Activated CD4-positive, alpha-beta T cell treated with anti-CD3 and anti-CD28 coated beads, Interleukin-2, amount 10 ng/mL, durations not matched to agents 24 days and 14 days (primary cell): ENCODE measurements at regions not wholly inside any gene's neighbourhood (a gene's known extent, or its start where the extent isn't known, plus 50 kb on each side); places are given as distances from the start of the nearest gene placed in this dataset.

ENCODE experiments used
- DNase-seq: peaks from one replicate; pipeline ENCODE4 v3.0.0; 2022
- H3K27ac Mint-ChIP-seq: one replicate; pipeline ENCODE4 v1.8.0; 2022; ENCODE audit warnings: mild to moderate bottlenecking, mixed read lengths
- H3K27me3 Mint-ChIP-seq: one replicate; pipeline ENCODE4 v1.8.0; 2022; ENCODE audit warnings: mixed read lengths
- H3K36me3 Mint-ChIP-seq: one replicate; pipeline ENCODE4 v1.8.0; 2022; ENCODE audit warnings: low read depth, mild to moderate bottlenecking, mixed read lengths
- H3K4me1 Mint-ChIP-seq: one replicate; pipeline ENCODE4 v1.8.0; 2021; ENCODE audit warnings: mixed read lengths
- H3K4me3 Mint-ChIP-seq: one replicate; pipeline ENCODE4 v1.8.0; 2022; ENCODE audit warnings: mild to moderate bottlenecking, moderate library complexity, mixed read lengths
- H3K9me3 Mint-ChIP-seq: one replicate; pipeline ENCODE4 v1.8.0; 2021; ENCODE audit warnings: mixed read lengths
- intact Hi-C: fragments of 100-400 bp; cut with micrococcal nuclease; formaldehyde crosslinking; loops from one replicate; pipeline ENCODE4 v1.15.1; 2023

GRCh38 chr1:14476170-14476955 lies 122.1 kb upstream of the KAZN start:
- intact Hi-C loops: no loop called here
- Mint-ChIP-seq H3K27me3 (no peaks in the 10 kb centered on the region), H3K36me3 (no peaks in the 10 kb centered on the region), H3K27ac (no peak overlapping the region), H3K4me3 (no peak overlapping the region), H3K9me3 (no peaks in the 10 kb centered on the region), H3K4me1 (no peaks in the 10 kb centered on the region)
- no peak for DNase-seq

DNA sequence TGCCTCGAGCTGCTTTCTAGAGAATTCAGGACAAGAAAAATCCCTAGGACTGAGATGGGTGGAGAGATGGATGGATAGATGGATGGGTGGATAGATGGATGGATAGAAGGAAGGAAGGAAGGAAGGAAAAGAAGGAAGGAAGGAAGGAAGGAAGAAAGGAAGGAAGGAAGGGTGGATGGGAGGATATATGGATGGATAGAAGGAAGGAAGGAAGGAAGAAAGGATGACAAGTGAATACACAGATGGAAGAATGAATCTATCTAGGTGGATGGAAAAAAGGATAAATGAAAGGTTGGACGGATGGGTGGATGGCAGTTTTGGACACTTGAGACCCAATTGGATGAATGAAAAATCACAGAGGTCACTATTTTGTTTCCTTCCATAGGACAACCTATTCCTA lies 120.4 kb upstream of the KAZN start:
- Mint-ChIP-seq H3K4me3 (no peak overlapping the region), H3K9me3 (no peaks in the 10 kb centered on the region), H3K36me3 (no peaks in the 10 kb centered on the region), H3K27me3 (no peaks in the 10 kb centered on the region), H3K27ac (no peak overlapping the region), H3K4me1 (no peaks in the 10 kb centered on the region)
- no peak for DNase-seq
- intact Hi-C loops: no loop called here

DNA sequence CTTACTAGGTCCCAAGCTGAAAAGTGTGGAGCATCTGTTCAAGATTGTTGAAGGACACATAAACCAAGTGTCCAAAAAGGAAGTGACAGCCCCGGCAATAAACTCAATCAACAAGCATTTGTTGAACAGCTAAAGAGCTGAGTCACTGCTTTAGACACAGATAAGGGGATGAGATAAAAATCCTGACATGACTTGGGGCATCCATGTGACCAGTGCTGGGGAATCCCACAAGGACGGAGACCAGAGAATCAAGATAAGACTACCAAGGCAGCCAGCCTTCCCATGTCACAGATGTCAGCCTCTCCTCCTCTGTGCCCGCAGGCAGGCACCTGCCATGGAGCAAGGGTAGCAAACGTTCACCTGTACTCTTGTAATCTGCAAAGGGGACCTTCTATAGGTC lies 118.6 kb upstream of the KAZN start:
- Mint-ChIP-seq H3K4me1 (no peaks in the 10 kb centered on the region), H3K27me3 (no peaks in the 10 kb centered on the region), H3K27ac (no peak overlapping the region), H3K36me3 (no peaks in the 10 kb centered on the region), H3K9me3 (no peaks in the 10 kb centered on the region), H3K4me3 (no peak overlapping the region)
- no peak for DNase-seq
- intact Hi-C loops: no loop called here

DNA sequence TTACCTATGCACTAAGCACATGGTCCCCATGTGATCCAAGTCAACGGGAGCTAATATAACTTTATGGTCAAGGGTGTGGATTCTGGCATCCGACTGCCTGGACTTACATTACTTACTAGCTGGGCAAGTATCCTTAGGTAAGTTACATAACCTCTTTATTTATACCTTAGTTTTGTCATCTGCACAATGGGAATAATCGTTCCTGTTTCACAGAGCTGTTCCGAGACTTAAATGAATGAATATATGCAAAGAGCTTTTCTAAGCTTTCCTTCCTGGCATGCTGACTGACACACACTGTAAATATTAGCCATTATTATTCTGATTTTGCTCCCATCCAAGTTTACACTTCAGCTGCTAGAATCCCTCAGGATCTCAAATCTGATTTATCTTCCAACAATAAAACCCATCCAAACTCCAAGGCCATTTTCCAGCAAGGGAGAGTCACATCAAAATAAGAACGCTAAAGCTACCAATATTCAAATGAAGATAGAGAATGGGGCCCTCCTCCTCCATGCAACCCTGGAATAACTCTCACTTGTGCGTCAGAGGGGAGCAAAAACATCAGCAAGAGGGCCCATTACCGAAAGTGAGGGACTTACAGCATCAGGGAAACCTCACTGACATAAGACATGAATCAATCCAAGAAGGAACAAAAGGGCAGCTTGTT lies 115.6 kb upstream of the KAZN start:
- Mint-ChIP-seq H3K27me3 (no peaks in the 10 kb centered on the region), H3K36me3 (no peaks in the 10 kb centered on the region), H3K27ac (no peak overlapping the region), H3K4me3 (no peak overlapping the region), H3K4me1 (no peaks in the 10 kb centered on the region), H3K9me3 (no peaks in the 10 kb centered on the region)
- no peak for DNase-seq
- intact Hi-C loops: no loop called here

- Mint-ChIP-seq H3K4me1 (no peaks in the 10 kb centered on the region), H3K36me3 (no peaks in the 10 kb centered on the region), H3K27ac (no peak overlapping the region), H3K27me3 (no peaks in the 10 kb centered on the region), H3K4me3 (no peak overlapping the region), H3K9me3 (no peaks in the 10 kb centered on the region)
- DNase-seq: no peak
- intact Hi-C loops: no loop called here
These were observed 113.2 kb upstream of the KAZN start for GRCh38 chr1:14485285-14485684.

DNA sequence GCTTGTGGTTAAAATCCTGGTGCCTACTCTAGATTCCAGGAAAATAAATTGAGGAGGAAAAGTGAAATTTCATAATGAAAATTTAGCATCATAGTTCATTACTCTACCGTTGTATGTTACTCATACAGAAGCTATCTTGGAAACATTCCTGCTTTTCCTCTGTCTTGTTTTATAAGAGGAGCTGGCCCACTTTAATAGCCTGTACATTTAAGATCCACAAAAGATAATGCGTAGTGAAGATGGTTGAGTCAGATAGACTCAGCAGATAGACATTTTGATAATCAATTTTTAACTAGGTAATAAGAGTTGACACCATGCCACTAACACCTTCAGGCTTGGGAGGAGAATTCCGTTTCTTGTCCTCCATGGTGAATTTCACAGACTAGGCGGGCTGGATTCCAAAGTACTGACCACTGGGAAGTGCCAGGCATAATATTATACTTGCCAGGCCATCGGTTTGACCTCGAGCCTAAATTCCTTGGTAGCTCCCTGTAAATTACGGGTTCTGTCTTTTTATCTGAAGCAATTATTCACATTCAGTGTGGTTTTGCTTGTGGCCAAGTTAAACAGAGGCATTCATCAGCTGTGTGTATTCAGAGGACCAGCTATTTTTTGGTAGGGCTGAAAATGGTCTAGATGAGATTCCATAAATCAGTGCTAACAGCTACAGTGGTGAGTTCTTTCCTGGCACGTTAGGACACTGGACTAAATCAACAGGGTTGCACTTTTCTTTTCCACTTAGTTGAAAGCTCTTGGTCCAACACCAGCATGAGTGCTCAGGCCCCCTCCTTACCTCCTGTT lies 111.9 kb upstream of the KAZN start:
- H3K9me3 Mint-ChIP-seq: no peaks in the 10 kb centered on the region
- no peak overlapping the region for H3K4me3 Mint-ChIP-seq
- H3K27ac Mint-ChIP-seq: no peak overlapping the region
- DNase-seq: no peak
- H3K36me3 Mint-ChIP-seq: no peaks in the 10 kb centered on the region
- no peaks in the 10 kb centered on the region for H3K4me1 Mint-ChIP-seq
- intact Hi-C loops: no loop called here
- H3K27me3 Mint-ChIP-seq: no peaks in the 10 kb centered on the region

GRCh38 chr1:14487671-14488070 lies 110.8 kb upstream of the KAZN start:
- Mint-ChIP-seq H3K9me3 (no peaks in the 10 kb centered on the region), H3K4me1 (no peaks in the 10 kb centered on the region), H3K27me3 (no peaks in the 10 kb centered on the region), H3K27ac (no peak overlapping the region), H3K4me3 (no peak overlapping the region), H3K36me3 (no peaks in the 10 kb centered on the region)
- intact Hi-C loops: no loop called here
- DNase-seq: no peak

DNA sequence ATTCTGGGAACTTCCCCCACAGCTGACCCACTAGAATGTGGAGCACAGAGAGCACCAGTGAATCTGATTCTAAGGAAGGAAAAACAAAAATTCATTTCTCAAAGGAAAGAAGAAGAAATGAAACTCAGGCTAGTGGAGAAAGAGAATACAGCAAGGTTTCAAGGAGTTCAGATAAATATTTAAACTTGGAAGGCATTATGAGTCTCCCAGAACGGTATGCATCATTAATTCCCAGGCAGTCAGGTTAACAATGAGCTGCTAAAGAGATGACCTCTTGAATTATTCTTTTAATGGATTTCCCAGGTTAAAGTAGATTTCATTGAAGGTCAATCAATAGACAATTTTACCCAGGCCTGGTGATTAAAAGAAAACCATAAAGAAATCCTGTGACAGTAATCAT lies 103.6 kb upstream of the KAZN start:
- Mint-ChIP-seq H3K27ac (no peak overlapping the region), H3K4me3 (no peak overlapping the region), H3K4me1 (no peaks in the 10 kb centered on the region), H3K36me3 (no peaks in the 10 kb centered on the region), H3K27me3 (no peaks in the 10 kb centered on the region), H3K9me3 (no peaks in the 10 kb centered on the region)
- DNase-seq: no peak
- intact Hi-C loops: no loop called here

GRCh38 chr1:14495381-14495780 lies 103.1 kb upstream of the KAZN start:
- no peak overlapping the region for H3K27ac Mint-ChIP-seq
- H3K36me3 Mint-ChIP-seq: no peaks in the 10 kb centered on the region
- peaks cover 1% of the 10 kb centered on the region for H3K27me3 Mint-ChIP-seq
- intact Hi-C loops: no loop called here
- no peak overlapping the region for H3K4me3 Mint-ChIP-seq
- no peak for DNase-seq
- no peaks in the 10 kb centered on the region for H3K4me1 Mint-ChIP-seq
- H3K9me3 Mint-ChIP-seq: no peaks in the 10 kb centered on the region

- Mint-ChIP-seq H3K9me3 (no peaks in the 10 kb centered on the region), H3K27me3 (peaks cover 2% of the 10 kb centered on the region)
- intact Hi-C loops: no loop called here
These were observed 102.5 kb upstream of the KAZN start for GRCh38 chr1:14495996-14496395.

GRCh38 chr1:14498839-14499238 lies 99.6 kb upstream of the KAZN start:
- H3K4me1 Mint-ChIP-seq: no peaks in the 10 kb centered on the region
- no peak overlapping the region for H3K4me3 Mint-ChIP-seq
- H3K36me3 Mint-ChIP-seq: no peaks in the 10 kb centered on the region
- no peaks in the 10 kb centered on the region for H3K9me3 Mint-ChIP-seq
- H3K27me3 Mint-ChIP-seq: peaks cover 3% of the 10 kb centered on the region
- no peak overlapping the region for H3K27ac Mint-ChIP-seq
- no peak for DNase-seq
- intact Hi-C loops: no loop called here

More at GRCh38 chr1:14495996-14496395, 102.5 kb upstream of the KAZN start:
- Mint-ChIP-seq H3K36me3 (no peaks in the 10 kb centered on the region), H3K4me3 (no peak overlapping the region), H3K4me1 (no peaks in the 10 kb centered on the region), H3K27ac (no peak overlapping the region)
- DNase-seq: no peak

DNA sequence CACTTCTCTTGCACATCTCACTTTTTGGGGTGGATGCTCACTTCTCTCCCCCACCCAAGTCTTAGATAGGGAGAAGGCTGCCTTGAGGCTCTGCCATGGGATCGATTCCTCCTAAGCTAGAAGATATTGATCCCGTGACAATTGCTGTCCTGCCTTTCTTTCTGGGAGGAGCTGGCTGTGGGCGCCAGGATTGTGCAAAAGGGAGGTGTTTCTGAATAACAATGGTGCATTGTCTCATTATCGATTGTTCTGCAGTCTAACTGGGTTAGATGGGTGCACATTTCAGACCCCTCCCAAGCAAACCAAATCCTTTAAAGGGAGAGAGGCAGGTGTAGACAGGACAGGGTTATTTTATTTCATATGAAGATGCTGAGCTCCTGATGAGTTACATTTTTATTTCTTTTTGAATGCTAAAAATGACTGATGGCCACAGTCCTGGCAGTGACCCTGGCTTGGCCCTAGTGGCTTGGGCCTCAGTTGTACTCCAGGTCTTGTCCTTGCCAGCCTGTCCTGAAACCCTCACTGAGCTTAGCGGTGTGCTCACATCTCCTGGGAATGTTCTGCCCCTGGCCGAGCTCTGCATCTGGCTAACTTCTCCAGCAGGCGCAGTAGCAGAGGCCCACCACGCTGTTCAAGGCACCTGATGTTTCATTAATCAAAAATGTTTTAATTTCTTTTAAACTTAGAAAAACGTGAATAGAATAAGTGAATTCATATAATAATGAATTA lies 99.0 kb upstream of the KAZN start:
- Mint-ChIP-seq H3K9me3 (no peaks in the 10 kb centered on the region), H3K4me1 (no peaks in the 10 kb centered on the region), H3K27me3 (peaks cover 3% of the 10 kb centered on the region), H3K4me3 (no peak overlapping the region), H3K27ac (no peak overlapping the region), H3K36me3 (no peaks in the 10 kb centered on the region)
- no peak for DNase-seq
- intact Hi-C loops: no loop called here

GRCh38 chr1:14500041-14500440 lies 98.4 kb upstream of the KAZN start:
- H3K9me3 Mint-ChIP-seq: no peaks in the 10 kb centered on the region
- no peaks in the 10 kb centered on the region for H3K36me3 Mint-ChIP-seq
- no peak overlapping the region for H3K4me3 Mint-ChIP-seq
- intact Hi-C loops: no loop called here
- DNase-seq: no peak
- H3K27ac Mint-ChIP-seq: no peak overlapping the region
- no peaks in the 10 kb centered on the region for H3K4me1 Mint-ChIP-seq
- H3K27me3 Mint-ChIP-seq: peaks cover 3% of the 10 kb centered on the region

- H3K36me3 Mint-ChIP-seq: no peaks in the 10 kb centered on the region
- no peaks in the 10 kb centered on the region for H3K4me1 Mint-ChIP-seq
- no peak overlapping the region for H3K27ac Mint-ChIP-seq
- intact Hi-C loops: no loop called here
- H3K9me3 Mint-ChIP-seq: no peaks in the 10 kb centered on the region
- H3K27me3 Mint-ChIP-seq: peaks cover 3% of the 10 kb centered on the region
- DNase-seq: no peak
- no peak overlapping the region for H3K4me3 Mint-ChIP-seq
These were observed 97.6 kb upstream of the KAZN start for GRCh38 chr1:14500912-14501311.
